HepG2 (cell line): ENCODE measurements at regions not wholly inside any gene's neighbourhood (a gene's known extent, or its start where the extent isn't known, plus 50 kb on each side); places are given as distances from the start of the nearest gene placed in this dataset.
"Not testable (repeated sequence)": the region's sequence is repeated elsewhere in the genome, so short reads cannot be mapped to it uniquely, and the experiment has no call there.

Experiments
- ATAC-seq: fragments of 200-7000 bp; cut with Tn5 transposase; 3 replicates; pipeline ENCODE4 v1.9.1; 2020; ENCODE audit warnings: mild to moderate bottlenecking, moderate library complexity
- BruUV-seq: library from RNA; stranded (reverse); fragments of 400-500 nt; replicated peaks from 2 replicates; lab custom pipeline; 2021; lab: Mats Ljungman, UMichigan
- CTCF ChIA-PET: fragments of 300-600 bp; formaldehyde crosslinking; extraction: SDS; loops from one replicate; lab custom pipeline; 2021; ENCODE audit warnings: low total read pairs, inconsistent platforms, low intra/inter-chr PET ratio; lab: Yijun Ruan, JAX
- POLR2A ChIA-PET: fragments of 350-600 bp; sonication (Branson Sonifier 250); formaldehyde crosslinking; loops from one replicate; lab custom pipeline; 2020; ENCODE audit warnings: antibody characterized with exemption, inconsistent platforms; lab: Yijun Ruan, JAX
- DNase-seq: peaks from one replicate; pipeline ENCODE4 v3.0.0-alpha.2; 2015; ENCODE audit warnings: low spot score
- FAIRE-seq: peaks from 3 replicates; lab custom pipeline; 2011; peaks lifted over from hg19 to GRCh38; lab: Jason Lieb, UNC
- H2AFZ ChIP-seq: one replicate; pipeline ENCODE4 v1.6.1; 2011; ENCODE audit warnings: low read length, inconsistent platforms
- H3K27ac ChIP-seq: fragments of 300-600 bp; 3 replicates; pipeline ENCODE4 v1.8.0; 2011; ENCODE audit warnings: mixed run types, mild to moderate bottlenecking, mixed read lengths, low read length, inconsistent platforms; ENCODE audit not compliant: insufficient read depth; ENCODE audit errors: extremely low read length
- H3K27me3 ChIP-seq, 2 experiments: fragments of 200-600 bp in 1 of 2; 2 replicates in 1 of 2; 3 replicates in 1 of 2; pipeline versions ENCODE4 v1.6.0 to v1.8.0; 2011; ENCODE audit warnings: low read length in 2 of 2, mild to moderate bottlenecking in 2 of 2, moderate library complexity in 2 of 2, inconsistent platforms in 1 of 2; ENCODE audit not compliant: insufficient read depth in 2 of 2, control insufficient read depth in 1 of 2
- H3K36me3 ChIP-seq, 2 experiments: fragments of 200-600 bp in 1 of 2; replicated peaks in 1 of 2; 2 replicates in 1 of 2; 3 replicates in 1 of 2; pipeline versions ENCODE4 v1.5.1 to v1.8.0; 2011; ENCODE audit warnings: low read length in 2 of 2, inconsistent platforms in 1 of 2; ENCODE audit not compliant: insufficient read depth in 2 of 2, control insufficient read depth in 1 of 2
- H3K4me1 ChIP-seq: 2 replicates; pipeline ENCODE4 v1.5.1; 2012; ENCODE audit warnings: low read length, inconsistent platforms; ENCODE audit not compliant: insufficient read depth
- H3K4me2 ChIP-seq: 2 replicates; pipeline ENCODE4 v1.6.0; 2011; ENCODE audit warnings: low read depth, low read length, inconsistent platforms
- H3K4me3 ChIP-seq, 3 experiments: fragments of 200-600 bp in 1 of 3; sonication (generic), shearing (Covaris generic) in 1 of 3; replicated peaks in 1 of 3; 2 replicates each; pipeline ENCODE4 v1.5.1; 2011 to 2016; ENCODE audit warnings: low read length in 3 of 3, inconsistent platforms in 2 of 3, low read depth in 2 of 3, mild to moderate bottlenecking in 2 of 3, control low read depth in 1 of 3, mixed read lengths in 1 of 3; ENCODE audit not compliant: insufficient read depth in 1 of 3
- H3K79me2 ChIP-seq: one replicate; pipeline ENCODE4 v1.6.1; 2011; ENCODE audit warnings: low read length, inconsistent platforms; ENCODE audit not compliant: insufficient read depth
- H3K9ac ChIP-seq: 2 replicates; pipeline ENCODE4 v1.6.0; 2011; ENCODE audit warnings: mild to moderate bottlenecking, low read depth, low read length, inconsistent platforms; ENCODE audit not compliant: insufficient read depth
- H3K9me3 ChIP-seq: 2 replicates; pipeline ENCODE4 v1.5.1; 2012; ENCODE audit warnings: mild to moderate bottlenecking, low read length
- H4K20me1 ChIP-seq: 2 replicates; pipeline ENCODE4 v1.6.0; 2011; ENCODE audit warnings: inconsistent platforms, mild to moderate bottlenecking, low read length, moderate library complexity; ENCODE audit not compliant: insufficient read depth
- HMGA1 ChIP-seq: sonication (generic); formaldehyde crosslinking; conservative IDR thresholded peaks from 2 replicates; pipeline ENCODE4 v1.4.0; 2020; ENCODE audit warnings: missing genetic modification reagents
- HNRNPH1 ChIP-seq: fragments of 200-400 bp; formaldehyde crosslinking; optimal IDR thresholded peaks from 2 replicates; pipeline ENCODE3; 2017; ENCODE audit warnings: mild to moderate bottlenecking, low read depth, low read length
- ONECUT2 ChIP-seq: sonication (generic); formaldehyde crosslinking; IDR thresholded peaks from 2 replicates; pipeline ENCODE4 v1.4.0; 2020; ENCODE audit warnings: missing genetic modification reagents
- RBM22 ChIP-seq: fragments of 200-400 bp; formaldehyde crosslinking; optimal IDR thresholded peaks from 2 replicates; pipeline ENCODE3; 2017; ENCODE audit warnings: mild to moderate bottlenecking, low read length, moderate library complexity
- ZIK1 ChIP-seq: sonication (generic); formaldehyde crosslinking; IDR thresholded peaks from 2 replicates; pipeline ENCODE4 v1.5.0; 2020; ENCODE audit warnings: mild to moderate bottlenecking, low read depth, missing genetic modification reagents, borderline replicate concordance
- ZNF337 ChIP-seq: sonication (generic); formaldehyde crosslinking; IDR thresholded peaks from 2 replicates; pipeline ENCODE4 v1.5.1; 2020; ENCODE audit warnings: missing genetic modification reagents, low read depth, mild to moderate bottlenecking, borderline replicate concordance
- WGBS: methylation state at CpG from one replicate; pipeline ENCODE4 v1.1.6; 2017; ENCODE audit warnings: low lambda C conversion rate; 5-methylcytosine and 5-hydroxymethylcytosine counted together
- in situ Hi-C: cut with HindIII; loops from 2 replicates; pipeline ENCODE4 v1.10.0; 2017; ENCODE audit warnings: low pct_unique_long_range_greater_than_20kb; ENCODE audit not compliant: extremely low pct_ligation_motif_present
- intact Hi-C: fragments of 100-400 bp; cut with micrococcal nuclease; formaldehyde crosslinking; loops from one replicate; pipeline ENCODE4 v1.10.0; 2022; ENCODE audit not compliant: unreplicated experiment

DNA sequence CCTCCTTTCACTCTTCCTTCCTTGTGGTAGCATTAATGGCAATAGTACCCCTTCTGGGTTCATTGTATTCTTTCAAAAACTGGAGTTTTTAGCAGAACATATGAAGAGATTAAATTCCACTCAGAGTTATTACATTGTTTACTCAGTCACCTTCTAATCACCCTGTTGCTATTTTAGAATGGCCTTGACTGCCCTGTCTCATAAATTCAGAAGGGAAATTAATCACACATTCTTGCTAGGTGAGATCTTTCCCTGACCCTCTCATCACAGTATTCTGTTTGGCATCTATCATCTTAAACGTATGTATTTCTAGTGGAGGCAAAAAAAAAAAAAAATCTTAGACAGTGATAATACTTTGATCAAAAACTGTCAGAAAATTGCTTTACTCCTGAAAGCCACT lies 760.4 kb downstream of the ADCYAP1 start (continued):
- TF ChIP-seq HMGA1 (CRISPR knock-in tag) (no peak), ONECUT2 (no peak), HNRNPH1 (no peak)
- TF ChIP-seq, all 625 proteins: peak for 0

GRCh38 chr18:1668279-1668678 lies 763.6 kb downstream of the ADCYAP1 start:
- Histone ChIP-seq H3K4me1 (no peaks in the 10 kb centered on the region), H3K9ac (no peak overlapping the region), H3K9me3 (no peaks in the 10 kb centered on the region), H4K20me1 (no peaks in the 10 kb centered on the region), H3K36me3 (no peaks in the 10 kb centered on the region), H3K4me3 (no peak overlapping the region), H3K79me2 (no peaks in the 10 kb centered on the region), H3K4me2 (no peak overlapping the region), H3K27ac (no peak overlapping the region), H2AFZ (no peak overlapping the region), H3K27me3 (no peaks in the 10 kb centered on the region)
- DNase-seq (no peak), FAIRE-seq (no peak), ATAC-seq (no peak)
- TF ChIP-seq ZNF337 (CRISPR knock-in tag) (no peak), ZIK1 (no peak), RBM22 (no peak)
- no TSS peak for BruUV-seq
- in situ Hi-C loops = loop anchor here (25.0 kb wide), 1 partner anchor 806 kb away; no protein-coding TSS in a partner anchor
- ChIA-PET CTCF (no interaction called here), POLR2A (no interaction called here)
- intact Hi-C loops = no loop called here
- 14% methylated on average over 4 of the region's 4 CpGs for WGBS

DNA sequence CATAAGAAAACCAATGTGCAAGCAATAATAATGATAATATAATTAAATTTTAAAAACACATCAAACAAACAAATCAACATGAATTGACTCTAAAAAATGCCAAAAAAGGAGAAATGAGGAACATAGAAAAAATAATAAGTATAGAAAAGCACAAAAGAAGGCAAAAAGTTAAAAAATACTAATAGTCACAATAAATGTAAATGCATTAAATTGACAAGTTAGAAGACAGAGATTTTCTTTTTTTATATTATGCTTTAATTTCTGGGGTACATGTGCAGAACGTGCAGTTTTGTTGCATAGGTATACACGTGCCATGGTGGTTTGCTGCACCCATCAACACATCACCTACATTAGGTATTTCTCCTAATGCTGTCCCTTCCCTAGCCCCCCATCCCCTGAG lies 767.0 kb downstream of the ADCYAP1 start:
- H4K20me1 ChIP-seq, H2AFZ ChIP-seq, H3K36me3 ChIP-seq, H3K9ac ChIP-seq, FAIRE-seq, H3K79me2 ChIP-seq, BruUV-seq, DNase-seq, H3K27ac ChIP-seq, H3K4me2 ChIP-seq, POLR2A ChIA-PET, H3K9me3 ChIP-seq, H3K4me3 ChIP-seq, H3K27me3 ChIP-seq, intact Hi-C loops, H3K4me1 ChIP-seq, CTCF ChIA-PET, ATAC-seq: not testable (repeated sequence)
- WGBS = 0% methylated on average over 2 of the region's 2 CpGs
- in situ Hi-C loops = loop anchor here (25.0 kb wide), 1 partner anchor 809 kb away; no protein-coding TSS in a partner anchor
